Activated CD8-positive, alpha-beta memory T cell treated with anti-CD3 and anti-CD28 coated beads for 24 hours (primary cell): ENCODE measurements at regions not wholly inside any gene's neighbourhood (a gene's known extent, or its start where the extent isn't known, plus 50 kb on each side); places are given as distances from the start of the nearest gene placed in this dataset.

ENCODE experiments used
- DNase-seq: peaks from one replicate; pipeline ENCODE4 v3.0.0-alpha.2; 2020

DNA sequence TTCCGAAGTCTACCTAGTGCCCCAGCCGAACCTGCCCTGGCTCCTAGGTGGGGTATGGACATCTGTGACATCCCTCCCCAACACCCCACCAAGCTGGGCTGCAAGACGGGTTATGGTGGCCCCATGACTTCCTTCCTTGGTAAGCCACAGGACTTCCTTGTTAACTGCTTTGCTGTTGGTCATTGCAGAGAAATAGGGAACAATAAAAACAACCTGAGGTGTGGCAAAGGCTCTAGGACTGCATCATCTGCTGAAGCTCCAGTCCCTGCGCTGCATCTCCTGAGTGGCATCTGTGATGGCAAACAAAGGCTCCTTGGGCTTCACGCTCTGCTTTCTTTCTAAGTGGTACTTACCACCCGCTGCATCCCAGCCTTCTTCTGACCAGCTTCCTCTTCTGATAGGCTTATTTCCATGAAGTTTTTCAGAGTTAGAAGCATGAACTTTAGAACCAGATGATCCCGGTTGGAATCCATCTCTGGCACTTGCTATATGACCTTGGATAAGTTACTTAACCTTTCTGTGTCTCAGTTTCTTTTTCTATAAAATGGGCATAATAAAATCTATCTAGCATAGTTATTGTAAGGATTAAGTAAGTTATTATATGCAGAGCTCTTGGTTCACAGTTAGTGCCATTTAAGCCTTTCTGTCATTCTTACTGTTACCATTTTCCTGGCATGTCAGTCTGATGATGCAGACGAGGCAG lies 216.8 kb downstream of the RPS24 start:
- DNase-seq, result no peak

DNA sequence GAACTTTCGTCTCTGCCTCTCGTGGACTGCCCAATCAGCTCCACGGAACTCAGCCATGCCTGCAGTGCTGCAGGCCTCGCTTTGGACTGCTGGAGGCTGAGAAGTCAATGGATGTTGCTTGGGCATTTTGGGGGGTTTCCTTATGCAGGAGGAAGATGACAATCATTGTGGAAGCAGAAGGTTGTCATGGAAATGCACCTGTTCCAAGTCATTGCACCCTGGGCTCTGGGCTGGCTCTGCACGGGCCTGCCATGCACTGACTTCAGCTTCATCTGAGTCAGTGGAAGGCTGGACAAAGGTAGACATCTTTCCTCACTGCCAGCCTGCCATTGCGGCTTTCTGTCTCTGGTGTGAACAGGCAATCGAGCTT lies 217.3 kb downstream of the RPS24 start:
- DNase-seq, result no peak

DNA sequence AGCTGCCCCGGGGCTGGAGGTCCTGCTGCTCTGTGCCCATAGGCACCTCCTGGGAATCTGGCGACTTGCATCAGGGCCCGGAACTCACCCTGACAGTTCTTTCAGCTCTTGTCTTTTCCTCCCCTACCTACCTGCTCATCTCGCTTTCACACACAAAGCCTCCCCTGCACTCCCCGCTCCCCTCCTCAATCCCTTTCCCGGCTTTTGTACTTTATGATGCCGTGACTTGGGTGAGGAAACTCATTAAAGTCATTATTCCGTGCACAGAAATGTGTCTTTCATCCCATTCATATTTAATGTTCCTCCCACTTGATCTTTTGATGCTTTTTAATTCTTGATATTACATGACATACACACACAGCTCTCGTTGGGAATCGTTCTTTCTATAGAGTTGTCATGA lies 218.6 kb downstream of the RPS24 start:
- no peak for DNase-seq

DNA sequence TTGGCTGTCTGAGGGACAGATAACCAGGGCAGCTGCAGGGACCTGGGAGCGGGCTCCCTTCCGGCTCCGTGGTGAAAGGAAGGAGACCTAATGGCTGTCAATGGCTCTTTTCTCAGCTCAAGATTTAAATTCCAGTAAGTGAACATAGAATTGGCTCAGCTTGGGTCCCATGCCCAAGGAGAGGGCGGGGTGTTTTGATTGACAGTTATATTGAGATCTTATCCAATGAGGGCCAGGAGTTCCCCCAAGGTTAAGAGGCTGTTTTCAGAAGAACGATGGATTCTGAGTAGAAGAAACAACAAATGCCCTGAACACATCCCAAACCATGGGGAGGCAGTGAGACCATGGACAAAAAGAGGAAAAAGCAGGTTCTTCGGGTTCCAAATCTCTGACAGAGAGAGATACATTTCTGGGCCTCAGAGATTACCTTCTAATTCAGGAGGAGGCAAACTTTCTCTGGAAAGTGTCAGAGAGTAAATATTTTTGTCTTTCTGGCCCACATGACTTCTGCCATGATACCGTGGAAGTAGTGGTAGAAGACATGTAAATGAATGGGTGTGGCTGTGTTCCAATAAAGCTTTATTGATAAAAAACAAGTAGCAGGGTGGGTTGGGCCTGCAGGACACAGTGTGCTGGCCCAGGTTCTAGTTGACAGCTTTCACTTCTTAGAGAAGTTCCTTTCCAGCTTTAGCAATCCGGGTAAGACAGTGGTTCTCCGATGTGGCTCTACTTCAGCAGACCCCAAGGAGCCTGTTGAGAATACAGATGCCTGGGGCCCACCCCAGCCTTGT lies 219.6 kb downstream of the RPS24 start:
- no peak for DNase-seq

DNA sequence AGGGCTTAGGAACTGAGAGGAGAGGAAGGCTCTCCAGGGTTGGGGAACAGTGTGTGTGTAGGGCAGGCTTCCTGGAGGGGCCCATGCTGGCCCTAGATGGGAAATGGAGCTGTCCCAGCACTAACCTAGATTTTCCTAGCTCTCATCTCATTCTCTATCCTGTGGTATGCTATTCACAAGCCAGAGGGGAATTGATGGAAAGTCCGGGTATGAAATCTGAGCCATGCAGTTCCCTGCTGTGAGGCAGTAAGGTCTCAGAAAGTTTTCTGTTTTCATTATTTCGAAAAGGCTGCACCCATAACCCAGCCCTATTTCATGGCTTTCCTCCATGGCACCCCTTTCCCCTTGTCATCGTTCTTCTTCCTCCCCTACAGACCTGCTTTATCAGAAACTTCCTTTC lies 220.3 kb downstream of the RPS24 start:
- no peak for DNase-seq

DNA sequence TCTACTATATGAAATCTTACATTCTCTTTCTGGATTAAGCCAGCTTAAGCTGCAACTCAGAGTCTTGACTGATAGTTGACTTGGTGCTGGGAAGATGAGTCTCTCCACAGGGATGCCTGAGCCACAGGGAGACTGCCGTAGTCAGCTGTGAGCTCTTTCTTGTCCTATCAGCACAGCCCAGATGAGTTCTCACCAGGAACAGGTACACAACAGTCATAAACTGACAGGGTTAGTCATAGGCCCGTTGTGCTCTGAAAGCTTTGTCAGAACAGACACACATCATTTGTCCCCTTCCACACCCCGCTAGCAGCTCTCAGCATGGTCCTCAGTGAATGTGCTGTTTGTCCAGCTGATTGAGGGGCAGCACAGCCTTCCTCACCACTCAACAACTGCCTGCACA lies 221.6 kb downstream of the RPS24 start:
- no peak for DNase-seq

DNA sequence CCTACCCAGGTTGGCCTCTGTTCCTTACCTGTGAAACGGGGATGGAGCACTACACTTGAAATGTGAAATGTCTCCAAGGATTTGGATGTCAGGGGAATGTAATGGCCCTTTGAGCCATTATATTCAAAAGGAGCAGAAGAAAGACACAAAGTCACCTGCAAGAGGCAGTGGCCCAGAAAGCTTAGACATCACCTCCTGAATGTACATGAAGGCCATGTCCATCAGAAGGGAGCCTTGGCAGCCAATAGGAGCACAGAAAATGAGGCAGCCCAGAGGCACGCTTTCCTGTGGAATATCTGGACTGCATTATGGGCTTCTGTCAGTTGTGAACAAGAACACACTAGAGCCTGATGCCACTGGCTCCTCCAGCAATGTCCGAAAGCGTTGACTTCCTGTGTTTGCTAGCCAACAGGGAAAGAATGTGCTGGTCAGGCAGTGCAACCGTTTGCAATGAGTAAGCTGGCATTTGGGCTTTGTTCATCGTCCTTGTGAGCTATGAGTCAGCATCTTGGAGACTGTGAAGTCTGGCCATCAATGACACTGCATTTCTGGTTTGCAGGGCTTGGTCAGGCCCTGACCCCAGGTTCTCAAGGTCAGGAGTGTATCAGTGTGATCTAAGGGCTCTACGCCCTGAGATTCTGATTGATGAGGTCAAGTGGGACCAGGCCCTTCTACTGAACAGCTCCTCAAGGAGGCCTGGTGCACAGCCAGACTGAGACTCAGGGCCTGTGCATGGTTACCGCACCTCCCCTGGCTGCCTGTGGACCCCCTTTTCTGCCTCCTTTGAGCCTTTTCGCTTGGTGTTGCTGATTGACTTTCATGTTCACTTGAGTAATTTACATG lies 222.4 kb downstream of the RPS24 start:
- no peak for DNase-seq

DNA sequence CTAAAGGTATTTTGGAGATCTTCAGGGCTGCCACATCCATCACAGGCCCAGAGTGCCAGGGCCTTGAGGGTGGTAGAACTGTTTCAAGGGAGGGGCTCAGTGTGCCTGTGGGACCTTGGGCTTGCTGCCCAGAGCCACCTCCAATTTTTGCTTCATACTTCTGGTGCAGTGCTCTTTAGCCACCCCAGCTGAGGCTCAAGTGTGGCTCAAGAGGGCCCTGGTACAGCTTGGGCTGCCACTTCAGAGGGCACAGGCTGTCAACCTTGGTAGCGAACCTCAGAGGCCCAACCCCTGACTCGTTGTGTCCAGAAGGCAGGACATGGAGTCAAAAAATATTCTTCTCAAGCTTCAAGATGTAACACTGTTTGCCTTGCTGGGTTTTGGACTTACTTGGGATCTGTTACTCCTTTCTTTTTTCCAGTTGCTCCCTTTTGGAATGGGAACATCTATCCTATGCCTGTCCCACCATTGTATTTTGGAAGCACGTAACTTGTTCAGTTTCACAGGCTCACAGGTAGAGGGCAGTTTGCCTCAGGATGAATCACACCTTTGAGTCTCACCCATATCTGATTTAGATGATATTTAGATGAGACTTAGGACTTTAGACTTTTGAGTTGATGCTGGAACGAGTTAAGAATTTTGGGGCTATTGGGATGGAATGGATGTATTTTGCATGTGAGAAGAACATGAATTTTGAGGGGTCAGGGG lies 224.8 kb downstream of the RPS24 start:
- no peak for DNase-seq

DNA sequence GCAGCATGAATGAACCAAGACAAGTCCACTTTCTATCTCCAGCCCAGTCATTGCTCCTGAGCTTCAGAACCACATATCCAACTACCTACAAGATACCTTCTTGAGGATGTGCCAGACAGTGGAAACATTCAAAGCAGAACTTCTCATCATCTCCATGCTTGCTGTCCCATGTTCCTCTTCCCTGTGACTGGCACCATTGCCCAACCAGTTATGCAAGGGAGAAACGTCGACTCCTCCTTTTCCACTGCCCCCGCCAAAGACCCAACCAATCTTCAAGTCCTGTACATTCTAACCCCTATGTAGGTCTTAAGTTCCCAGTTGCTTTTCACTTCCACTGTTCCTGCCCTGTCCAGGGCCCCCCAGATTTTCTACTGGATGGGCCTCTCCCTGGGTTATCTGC lies 225.7 kb downstream of the RPS24 start:
- no peak for DNase-seq

DNA sequence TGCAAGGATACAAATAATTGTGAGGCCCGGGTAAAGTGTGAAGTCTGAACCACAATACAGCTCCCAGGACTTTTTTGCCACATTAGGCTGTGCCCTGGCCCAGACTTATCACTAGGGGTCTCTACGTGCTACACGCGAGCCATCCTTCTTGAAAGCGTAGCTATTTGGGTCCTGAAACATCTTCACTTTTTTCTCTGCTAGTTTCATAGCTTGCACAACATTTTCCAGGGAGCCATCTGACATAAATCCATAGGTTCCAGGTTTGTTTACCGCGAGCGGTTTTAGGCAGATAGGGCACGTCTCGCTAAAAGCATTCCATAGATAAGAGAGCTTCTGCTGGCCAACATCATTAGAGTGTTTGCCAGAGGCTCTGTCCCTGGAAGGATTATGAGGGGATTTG lies 226.5 kb downstream of the RPS24 start:
- DNase-seq, result no peak

DNA sequence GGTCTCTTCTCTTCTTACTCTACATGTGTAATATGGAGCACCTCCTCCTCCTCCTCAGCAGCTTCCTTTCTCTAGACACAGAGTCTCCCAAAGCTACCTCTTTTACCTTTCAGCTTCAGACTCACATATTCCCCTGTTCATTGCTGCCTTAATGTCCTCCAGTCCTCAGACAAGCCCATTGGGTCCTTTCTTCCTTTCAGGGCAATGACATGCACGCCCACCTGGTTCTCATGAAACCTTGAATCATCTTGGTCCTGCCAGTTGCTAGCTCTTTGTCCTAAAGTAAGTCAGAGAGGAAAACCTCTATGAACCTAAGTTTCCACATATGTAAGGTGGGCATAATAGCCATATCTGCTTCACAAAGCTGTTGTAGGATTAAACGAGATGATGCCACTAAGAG lies 227.0 kb downstream of the RPS24 start:
- no peak for DNase-seq

DNA sequence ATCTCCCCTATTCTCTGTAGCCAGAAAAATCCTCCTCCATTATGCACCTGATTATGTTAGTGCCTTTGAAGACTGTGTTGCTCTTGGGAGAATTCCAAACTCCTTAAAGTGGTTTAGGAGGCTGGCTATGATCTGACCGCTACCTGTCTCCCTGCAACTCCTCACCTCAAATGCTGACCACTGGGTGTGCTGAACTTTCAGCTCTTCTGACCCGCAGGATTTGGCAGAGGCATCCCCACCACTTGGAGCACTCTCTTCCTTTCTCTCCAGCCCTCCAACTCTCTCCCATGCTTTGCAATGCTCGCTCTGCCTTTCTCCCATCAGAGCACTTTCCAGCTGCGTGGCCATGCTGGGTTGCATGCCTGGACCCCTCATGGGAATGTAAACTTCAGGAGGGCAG lies 227.6 kb downstream of the RPS24 start:
- DNase-seq, result no peak

DNA sequence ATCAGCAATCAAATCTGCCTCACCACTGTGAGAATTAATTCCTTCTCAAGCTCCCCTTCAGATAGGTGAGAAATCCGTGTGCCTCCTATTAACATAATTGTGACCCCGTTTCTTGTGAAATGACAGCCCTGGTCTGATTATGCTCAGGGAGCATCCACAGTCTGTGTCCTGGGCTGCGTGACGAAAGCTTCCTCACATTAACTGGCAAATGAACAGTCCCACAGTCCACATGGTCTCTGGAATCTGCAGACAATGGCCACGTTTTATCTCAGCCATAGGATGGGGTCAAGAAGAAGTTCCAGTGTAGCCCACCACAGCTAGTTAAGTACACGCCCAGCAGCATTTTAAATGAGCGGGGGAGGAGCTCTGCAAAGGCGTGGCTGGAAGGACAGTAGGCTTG lies 229.2 kb downstream of the RPS24 start:
- no peak for DNase-seq

DNA sequence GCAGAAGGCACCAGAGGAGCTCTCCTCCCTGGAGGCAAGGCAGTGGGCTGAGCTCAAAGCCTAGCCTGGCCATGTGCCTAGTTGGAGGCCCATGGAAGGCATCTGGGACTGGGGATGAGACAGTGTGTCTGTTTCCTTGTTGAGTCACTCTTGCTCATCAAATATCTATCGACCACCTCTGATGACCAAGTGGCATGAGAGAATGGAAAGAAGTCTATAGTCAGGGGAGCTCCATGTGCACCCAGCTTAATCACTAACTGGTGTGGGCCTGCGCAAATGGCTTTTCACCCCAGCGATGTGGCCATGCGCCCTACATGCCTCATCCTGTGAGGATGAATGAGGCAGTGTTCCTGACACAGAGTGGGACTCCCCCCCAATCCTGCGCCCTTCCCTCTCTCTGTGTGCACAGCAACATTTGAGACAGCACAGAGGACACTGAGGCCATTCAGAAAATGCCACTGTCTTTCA lies 229.9 kb downstream of the RPS24 start:
- DNase-seq, result no peak

DNA sequence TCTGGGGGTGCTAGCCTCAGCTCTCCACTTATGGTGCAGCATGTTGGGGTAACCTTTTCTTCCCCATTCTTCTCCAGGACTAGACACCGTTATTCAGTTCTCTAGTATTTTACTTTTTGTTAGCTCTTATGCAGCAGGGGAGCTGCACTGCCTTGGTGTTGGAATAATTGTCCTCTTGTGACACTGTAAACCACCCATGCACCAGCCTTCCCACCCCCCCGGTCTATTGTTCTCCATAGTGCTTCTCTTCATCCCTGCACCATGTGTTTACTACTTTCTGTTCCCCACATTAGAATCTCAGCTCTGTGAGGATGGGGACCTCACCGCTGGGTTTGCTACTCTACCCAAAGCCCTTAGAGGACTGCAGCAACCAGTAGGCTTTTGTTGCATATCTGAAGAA lies 230.7 kb downstream of the RPS24 start:
- no peak for DNase-seq

DNA sequence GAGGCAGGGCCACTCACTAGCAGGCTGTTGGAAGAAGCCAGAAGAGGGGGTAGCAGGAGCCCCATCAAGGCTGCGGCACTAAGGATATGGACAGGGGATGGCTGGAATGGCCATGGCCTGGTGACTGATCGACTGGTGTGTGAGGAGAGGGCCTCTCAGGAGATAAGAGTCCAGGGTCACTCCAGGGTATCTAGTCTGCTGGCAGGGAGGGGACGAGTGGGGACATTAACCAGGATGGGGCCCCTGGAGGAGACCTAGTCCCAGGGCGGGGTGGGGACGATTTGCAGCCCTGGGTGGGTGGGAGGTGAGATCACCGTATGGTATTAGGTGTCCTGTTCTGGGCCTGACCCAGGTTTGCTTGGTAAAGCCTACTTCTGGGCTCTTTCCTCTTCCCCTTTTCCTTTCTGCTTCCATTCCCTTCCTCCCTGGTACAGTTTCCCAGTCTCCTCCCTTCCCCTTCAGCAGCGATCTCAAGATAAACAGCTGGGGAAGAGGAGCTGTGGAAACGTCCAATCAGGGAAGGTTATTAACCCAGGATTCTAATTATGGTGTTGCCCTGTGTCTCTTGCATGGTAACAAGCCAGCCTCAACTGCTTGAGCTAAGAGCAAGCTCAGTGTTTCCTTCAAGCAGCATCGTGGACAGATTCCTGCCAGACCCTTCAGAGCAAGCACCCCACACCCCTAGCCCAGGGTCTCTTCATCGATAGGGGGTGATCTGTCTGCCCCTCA lies 233.2 kb downstream of the RPS24 start:
- DNase-seq, result no peak

DNA sequence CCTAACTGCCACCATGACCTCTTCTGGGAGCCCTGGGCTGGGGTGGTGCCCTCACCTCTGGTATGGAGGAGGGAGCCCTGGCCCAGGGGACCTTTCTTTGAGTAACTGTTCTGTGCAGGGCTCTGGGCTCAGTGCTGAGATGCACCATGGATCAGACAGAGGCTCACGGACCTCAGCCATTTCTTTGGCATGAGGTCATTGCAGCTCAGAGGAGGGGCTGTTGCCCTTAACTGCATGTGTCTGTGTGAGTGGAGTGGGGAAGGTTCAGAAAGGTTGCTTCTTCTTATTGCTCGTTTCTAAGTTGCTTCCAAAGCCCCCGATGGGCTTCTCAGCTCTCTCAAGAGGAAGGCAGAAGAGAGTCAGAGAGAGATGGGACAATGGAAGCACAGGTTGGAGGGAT lies 233.9 kb downstream of the RPS24 start:
- DNase-seq, result no peak

DNA sequence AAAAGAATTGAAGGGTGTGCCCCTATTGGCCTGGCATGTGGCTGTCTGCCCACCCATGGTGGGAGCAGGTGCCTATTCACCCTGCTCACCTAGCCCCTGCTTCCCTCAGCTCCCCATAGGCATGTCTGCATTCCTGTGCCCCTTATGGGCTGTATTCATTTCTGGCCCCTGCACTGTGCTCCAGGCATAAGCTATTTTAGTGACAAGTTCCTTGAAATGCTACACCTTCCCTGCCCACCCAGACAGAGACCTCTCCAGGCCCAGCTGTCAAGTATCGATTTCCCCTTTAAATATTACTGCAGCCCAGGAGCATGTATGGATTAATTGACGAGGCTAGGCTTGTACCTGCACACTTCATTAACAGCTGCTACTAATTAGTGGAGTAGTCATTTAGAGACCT lies 235.4 kb downstream of the RPS24 start:
- DNase-seq, result no peak

DNA sequence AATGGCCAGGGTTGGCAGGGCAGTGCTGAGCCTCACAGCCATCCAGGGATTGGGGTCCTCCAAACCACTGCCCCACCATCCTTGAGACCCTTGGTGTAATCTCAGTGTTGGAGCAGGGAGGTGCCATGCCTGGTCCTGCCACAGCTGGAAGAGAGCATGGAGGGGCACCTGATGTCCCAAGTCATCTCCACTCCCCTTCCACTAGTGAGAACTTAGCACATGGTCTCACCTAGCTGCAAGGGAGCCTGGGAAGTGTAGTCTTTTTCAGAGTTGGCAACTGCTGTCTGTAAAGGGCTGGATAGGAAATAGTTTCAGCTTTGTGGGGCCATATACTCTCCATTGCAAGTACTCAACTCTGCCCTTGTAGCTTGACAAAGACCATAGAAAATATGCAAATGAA lies 238.7 kb downstream of the RPS24 start:
- DNase-seq, result no peak

DNA sequence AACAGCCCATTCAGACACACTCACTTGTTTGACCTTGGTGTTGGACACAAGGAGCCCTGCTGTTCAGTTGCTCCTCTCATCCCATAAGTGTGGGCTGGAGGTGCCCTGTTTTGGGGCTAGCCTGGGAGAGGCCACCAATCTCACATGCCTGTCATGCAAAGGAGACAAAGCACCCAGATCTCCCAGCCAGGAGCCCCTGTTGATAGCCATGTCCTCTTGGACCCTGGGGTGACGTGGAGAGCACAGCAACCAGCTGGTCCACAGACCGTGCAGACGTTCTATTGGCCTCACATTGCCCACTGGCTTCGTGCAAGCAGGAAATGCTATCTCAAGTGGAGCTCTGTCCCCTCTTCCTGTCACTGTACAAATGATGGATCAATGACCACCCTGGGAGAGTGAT lies 240.8 kb downstream of the RPS24 start:
- DNase-seq, result no peak

DNA sequence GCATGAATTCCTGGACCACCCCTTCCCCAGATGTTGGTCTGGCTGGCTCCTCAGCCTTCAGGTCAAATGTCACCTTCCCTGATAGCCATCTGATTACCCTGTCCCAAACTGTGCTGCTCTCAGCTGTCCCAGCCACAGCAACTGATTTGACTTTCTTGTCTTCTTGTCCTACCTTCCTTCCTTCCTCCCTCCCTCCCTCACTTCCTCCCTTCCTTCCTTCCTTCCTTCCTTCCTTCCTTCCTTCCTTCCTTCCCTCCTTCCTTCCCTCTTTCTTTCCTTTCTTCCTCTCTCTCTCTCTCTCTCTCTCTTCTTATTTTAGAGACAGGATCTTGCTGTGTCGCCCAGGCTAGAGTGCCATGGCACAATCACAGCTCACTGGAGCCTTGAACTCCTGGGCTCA lies 242.5 kb downstream of the RPS24 start:
- DNase-seq, result no peak

DNA sequence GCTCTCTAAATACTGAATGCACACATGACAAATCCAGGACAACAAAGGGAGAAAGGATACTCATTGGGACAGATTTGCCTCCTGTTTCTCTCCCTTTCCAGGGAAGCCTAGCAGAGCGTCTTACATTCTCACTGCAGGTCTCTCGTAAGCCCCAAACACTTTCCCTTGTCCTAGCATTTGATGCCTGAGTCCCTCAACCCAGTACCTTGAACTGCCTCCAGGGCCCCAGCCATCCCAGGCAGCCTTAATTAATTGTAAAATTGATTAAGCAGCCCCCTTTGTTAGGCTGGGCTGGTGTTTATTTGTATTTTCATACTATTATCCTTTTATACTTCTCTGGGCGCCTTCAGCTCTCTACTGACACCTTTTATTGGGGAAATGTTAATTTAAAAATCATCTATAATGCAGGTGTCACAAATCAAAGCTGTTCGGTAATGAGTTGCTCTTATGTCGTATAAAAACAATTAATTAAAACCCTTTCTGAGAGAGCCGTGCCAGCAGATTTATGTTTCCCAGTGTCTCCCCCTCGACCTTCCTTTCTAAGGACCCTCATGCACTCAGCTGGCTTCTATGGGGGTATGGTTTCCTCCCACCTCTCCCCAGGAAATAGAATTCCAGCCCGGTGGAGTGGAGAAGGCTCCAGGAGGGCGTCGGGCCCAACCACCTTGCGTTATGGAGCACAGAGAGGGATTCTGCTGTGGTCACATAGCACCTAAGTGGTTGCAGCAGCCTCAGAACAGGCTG lies 243.8 kb downstream of the RPS24 start:
- DNase-seq, result no peak
